ENCODE measurements at regions not wholly inside any gene's neighbourhood (a gene's known extent, or its start where the extent isn't known, plus 50 kb on each side); places are given as distances from the start of the nearest gene placed in this dataset.

- TF ChIP-seq USF2 (IDR thresholded peaks at IDR 0.05; ENCODE audit: borderline replicate concordance, low read depth, low read length) = no peak
- no peak for TF ChIP-seq EP300 (IDR thresholded peaks at IDR 0.05; ENCODE audit: borderline replicate concordance in 1 of 2, low read depth in 1 of 2, low read length in 1 of 2)
- TF ChIP-seq YY1 (IDR thresholded peaks at IDR 0.05; ENCODE audit: low read depth) = no peak
- TF ChIP-seq IRF3 (IDR thresholded peaks at IDR 0.05; ENCODE audit: low read depth, low read length) = no peak
- TF ChIP-seq CHD2 (IDR thresholded peaks at IDR 0.05; ENCODE audit: low read length, partially characterized antibody) = no peak
- no peak for TF ChIP-seq RAD21 (IDR thresholded peaks at IDR 0.05; ENCODE audit: low read length)
- no peak for TF ChIP-seq GABPA (IDR thresholded peaks at IDR 0.05; ENCODE audit: low read depth)
- no peak for TF ChIP-seq MXI1 (IDR thresholded peaks at IDR 0.05; ENCODE audit: low read depth, low read length)
- no peak for TF ChIP-seq SMC3 (IDR thresholded peaks at IDR 0.05; ENCODE audit: low read depth, low read length)
These were observed 156.0 kb upstream of the BCOR start (continued) for GRCh38 chrX:40253771-40254170.

GRCh38 chrX:40249582-40249981, 151.8 kb upstream of the BCOR start:
- no peaks in the 10 kb centered on the region for H3K79me2 ChIP-seq (ENCODE audit: insufficient read depth)

More at GRCh38 chrX:40249582-40249981, 151.8 kb upstream of the BCOR start:
- no peaks in the 10 kb centered on the region for H3K9me2 ChIP-seq
- no peak overlapping the region for H3K4me2 ChIP-seq
- peaks cover 9% of the 10 kb centered on the region; the same call in 1 of the 2 replicates for H3K27me3 ChIP-seq (ENCODE audit: insufficient read depth)
- H3K27ac ChIP-seq (ENCODE audit: low read depth in 2 of 2, low read length in 1 of 2) = no peak overlapping the region
- no peaks in the 10 kb centered on the region for H3F3A ChIP-seq (replicated peaks; ENCODE audit: insufficient read depth)
- H3K9me3 ChIP-seq = no peaks in the 10 kb centered on the region
- no peak overlapping the region for H3K9ac ChIP-seq
- H3K4me1 ChIP-seq (ENCODE audit: control insufficient read depth in 1 of 2, insufficient read depth in 2 of 2, low read depth in 1 of 2, low read length in 1 of 2) = peaks cover 0 to 18% of the 10 kb centered on the region in 2 experiments; a peak in 1 of 4 replicates
- no peaks in the 10 kb centered on the region for H3K36me3 ChIP-seq (replicated peaks in 1 of 2; ENCODE audit: control insufficient read depth in 1 of 2, insufficient read depth in 2 of 2, low read length in 1 of 2)
- 44% methylated on average over 5 of the region's 5 CpGs for WGBS (ENCODE audit: low lambda C conversion rate)
- TF ChIP-seq GABPA (IDR thresholded peaks at IDR 0.05; ENCODE audit: low read depth) = no peak
- TF ChIP-seq CTCF (IDR thresholded peaks at IDR 0.05) = no peak
- TF ChIP-seq TCF12 (IDR thresholded peaks at IDR 0.05) = no peak
- POLR2A ChIA-PET = no interaction called here
- DNase-seq = no peak
- no peak overlapping the region for H3K4me3 ChIP-seq (ENCODE audit: low read depth in 2 of 2, low read length in 1 of 2)
- H2AFZ ChIP-seq (ENCODE audit: low read depth) = no peak overlapping the region
- CTCF ChIA-PET = no interaction called here
- H4K20me1 ChIP-seq (ENCODE audit: insufficient read depth) = no peaks in the 10 kb centered on the region

Data from SK-N-SH (cell line).